Ascending aorta (tissue), 2 donors: ENCODE measurements at regions not wholly inside any gene's neighbourhood (a gene's known extent, or its start where the extent isn't known, plus 50 kb on each side); places are given as distances from the start of the nearest gene placed in this dataset.
"Not testable (repeated sequence)": the region's sequence is repeated elsewhere in the genome, so short reads cannot be mapped to it uniquely, and the experiment has no call there.

Source experiments
- DNase-seq, 2 donors: peaks; one replicate each; pipeline ENCODE4 v3.0.0-alpha.2; 2019; ENCODE audit warnings: low spot score in 2 of 2
- H3K27ac ChIP-seq, 2 donors: fragments of 200-600 bp; sonication (generic); one replicate each; pipeline ENCODE4 v1.5.1; 2016 to 2017; ENCODE audit warnings: mild to moderate bottlenecking in 1 of 2
- H3K27me3 ChIP-seq: fragments of 200-600 bp; sonication (generic); one replicate; pipeline ENCODE4 v1.5.1; 2017
- H3K36me3 ChIP-seq, 2 donors: fragments of 200-600 bp; sonication (generic); one replicate each; pipeline ENCODE4 v1.5.1; 2016
- H3K4me1 ChIP-seq, 2 donors: fragments of 200-600 bp; sonication (generic); one replicate each; pipeline ENCODE4 v1.5.1; 2016 to 2017; ENCODE audit warnings: mild to moderate bottlenecking in 1 of 2
- H3K4me3 ChIP-seq, 2 donors: fragments of 200-600 bp; sonication (generic); one replicate each; pipeline ENCODE4 v1.5.1; 2016 to 2017; ENCODE audit warnings: mild to moderate bottlenecking in 1 of 2
- H3K9me3 ChIP-seq, 2 donors: fragments of 200-600 bp; sonication (generic); one replicate each; pipeline ENCODE4 v1.5.1; 2016
- intact Hi-C: fragments of 100-400 bp; cut with DNase I; formaldehyde crosslinking; loops from one replicate; pipeline ENCODE4 v1.15.1; 2023
- TF ChIP-seq, protein P1 (sequence below), 3 experiments: fragments of 200-600 bp in 2 of 3; fragments of 450-650 bp in 1 of 3; sonication (generic) in 2 of 3; IDR thresholded peaks; one replicate each; pipeline ENCODE4 v1.5.1; 2016 to 2019; ENCODE audit warnings: antibody characterized with exemption in 3 of 3, mild to moderate bottlenecking in 1 of 3, moderate library complexity in 1 of 3

DNA sequence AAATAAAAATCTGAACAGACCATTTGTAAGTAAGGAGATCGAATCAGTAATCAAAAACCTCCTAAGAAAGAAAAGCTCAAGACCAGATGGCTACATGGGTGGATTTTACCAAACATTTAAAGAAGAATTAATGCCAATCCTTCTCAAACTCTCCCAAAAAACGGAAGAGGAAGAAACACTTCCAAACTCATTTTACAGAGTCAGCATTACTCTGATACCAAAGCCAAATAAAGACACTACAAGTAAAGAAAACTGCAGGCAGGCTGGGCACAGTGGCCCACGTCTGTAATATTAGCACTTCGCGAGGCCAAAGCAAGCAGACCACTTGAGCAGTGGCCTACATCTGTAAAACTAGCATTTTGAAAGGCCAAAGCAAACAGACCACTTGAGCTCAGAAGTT is 159.8 kb downstream of the DPY19L2 start:
- Histone ChIP-seq H3K27me3 (no peaks in the 10 kb centered on the region), H3K4me1 (no peaks in the 10 kb centered on the region), H3K9me3 (peaks cover 0 to 5% of the 10 kb centered on the region in 2 donors), H3K27ac (no peak overlapping the region), H3K4me3 (no peak overlapping the region), H3K36me3 (no peaks in the 10 kb centered on the region)
- intact Hi-C loops, result no loop called here
- TF ChIP-seq, protein P1, sequence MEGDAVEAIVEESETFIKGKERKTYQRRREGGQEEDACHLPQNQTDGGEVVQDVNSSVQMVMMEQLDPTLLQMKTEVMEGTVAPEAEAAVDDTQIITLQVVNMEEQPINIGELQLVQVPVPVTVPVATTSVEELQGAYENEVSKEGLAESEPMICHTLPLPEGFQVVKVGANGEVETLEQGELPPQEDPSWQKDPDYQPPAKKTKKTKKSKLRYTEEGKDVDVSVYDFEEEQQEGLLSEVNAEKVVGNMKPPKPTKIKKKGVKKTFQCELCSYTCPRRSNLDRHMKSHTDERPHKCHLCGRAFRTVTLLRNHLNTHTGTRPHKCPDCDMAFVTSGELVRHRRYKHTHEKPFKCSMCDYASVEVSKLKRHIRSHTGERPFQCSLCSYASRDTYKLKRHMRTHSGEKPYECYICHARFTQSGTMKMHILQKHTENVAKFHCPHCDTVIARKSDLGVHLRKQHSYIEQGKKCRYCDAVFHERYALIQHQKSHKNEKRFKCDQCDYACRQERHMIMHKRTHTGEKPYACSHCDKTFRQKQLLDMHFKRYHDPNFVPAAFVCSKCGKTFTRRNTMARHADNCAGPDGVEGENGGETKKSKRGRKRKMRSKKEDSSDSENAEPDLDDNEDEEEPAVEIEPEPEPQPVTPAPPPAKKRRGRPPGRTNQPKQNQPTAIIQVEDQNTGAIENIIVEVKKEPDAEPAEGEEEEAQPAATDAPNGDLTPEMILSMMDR (IDR thresholded peaks at IDR 0.05), result no peak
- no peak for DNase-seq

DNA sequence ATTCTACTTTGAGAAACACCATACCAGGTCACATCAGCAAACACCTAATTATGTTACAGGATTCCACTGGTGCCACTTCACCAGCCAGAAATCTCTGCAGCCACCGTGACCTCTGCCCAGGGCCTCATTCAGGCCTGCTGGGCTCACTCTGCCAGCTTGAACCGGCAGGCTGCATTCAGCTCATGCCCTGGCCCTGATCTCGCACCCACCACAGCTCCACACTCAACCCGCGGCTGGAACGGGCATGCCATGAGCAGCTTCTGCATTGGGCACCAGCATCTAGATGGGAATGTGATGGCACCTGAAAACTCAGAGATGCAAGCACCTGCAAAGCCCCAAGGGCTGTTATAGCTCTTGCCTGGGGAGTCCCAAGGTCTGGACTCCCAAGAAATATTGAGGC is 168.7 kb downstream of the DPY19L2 start:
- TF ChIP-seq, protein P1 (IDR thresholded peaks at IDR 0.05), result no peak
- no peak for DNase-seq
- no peak overlapping the region for H3K27ac ChIP-seq
- no peak overlapping the region for H3K4me3 ChIP-seq
- H3K9me3 ChIP-seq, result no peaks in the 10 kb centered on the region
- no peaks in the 10 kb centered on the region for H3K4me1 ChIP-seq
- H3K27me3 ChIP-seq, result no peaks in the 10 kb centered on the region
- intact Hi-C loops, result no loop called here
- H3K36me3 ChIP-seq, result no peaks in the 10 kb centered on the region

DNA sequence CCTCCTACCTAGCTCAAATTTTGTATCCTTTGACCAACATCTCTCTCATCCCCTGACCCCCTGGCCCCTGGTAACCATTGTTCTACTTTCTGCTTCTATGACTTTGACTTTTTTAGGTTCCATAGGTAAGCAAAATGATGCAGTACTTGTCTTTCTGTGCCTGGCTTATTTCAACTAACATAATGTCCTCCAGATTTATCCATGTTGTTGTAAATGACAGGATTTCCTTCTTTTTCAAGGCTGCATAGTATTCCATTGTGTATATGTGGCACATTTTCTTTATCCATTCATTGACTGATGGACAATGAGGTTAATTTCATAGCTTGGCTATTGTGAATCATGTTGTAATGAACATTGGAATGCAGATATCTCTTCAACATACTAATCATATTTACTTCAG is 170.1 kb downstream of the DPY19L2 start:
- intact Hi-C loops, result no loop called here

DNA sequence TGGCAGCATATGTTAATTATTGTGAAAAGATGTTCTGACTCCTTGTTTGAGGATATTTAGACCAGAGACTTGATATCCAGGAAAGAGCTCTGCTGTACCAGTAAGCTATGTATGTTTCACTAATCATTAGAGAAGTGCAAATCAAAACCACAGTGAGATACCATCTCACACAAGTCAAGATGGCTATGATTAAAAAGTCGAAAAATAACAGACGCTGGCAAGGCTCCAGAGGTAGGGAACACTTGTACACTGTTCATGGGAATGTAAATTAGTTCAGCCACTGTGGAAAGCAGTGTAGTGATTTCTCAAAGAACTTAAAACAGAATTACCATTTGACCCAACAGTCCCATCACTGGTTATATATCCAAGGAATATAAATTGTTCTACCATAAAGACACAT is 171.6 kb downstream of the DPY19L2 start:
- TF ChIP-seq, protein P1 (IDR thresholded peaks at IDR 0.05), result no peak
- intact Hi-C loops, result no loop called here
- no peaks in the 10 kb centered on the region for H3K4me1 ChIP-seq
- H3K27me3 ChIP-seq, result no peaks in the 10 kb centered on the region
- no peak for DNase-seq
- H3K36me3 ChIP-seq, result no peaks in the 10 kb centered on the region
- no peaks in the 10 kb centered on the region for H3K9me3 ChIP-seq
- no peak overlapping the region for H3K27ac ChIP-seq
- H3K4me3 ChIP-seq, result no peak overlapping the region

More for the DNA sequence above, 170.1 kb downstream of the DPY19L2 start:
- no peak for DNase-seq
- H3K27me3 ChIP-seq, result no peaks in the 10 kb centered on the region
- no peaks in the 10 kb centered on the region for H3K36me3 ChIP-seq
- H3K9me3 ChIP-seq, result no peaks in the 10 kb centered on the region
- TF ChIP-seq, protein P1 (IDR thresholded peaks at IDR 0.05), result no peak
- H3K4me1 ChIP-seq, result no peaks in the 10 kb centered on the region
- no peak overlapping the region for H3K27ac ChIP-seq
- H3K4me3 ChIP-seq, result no peak overlapping the region

DNA sequence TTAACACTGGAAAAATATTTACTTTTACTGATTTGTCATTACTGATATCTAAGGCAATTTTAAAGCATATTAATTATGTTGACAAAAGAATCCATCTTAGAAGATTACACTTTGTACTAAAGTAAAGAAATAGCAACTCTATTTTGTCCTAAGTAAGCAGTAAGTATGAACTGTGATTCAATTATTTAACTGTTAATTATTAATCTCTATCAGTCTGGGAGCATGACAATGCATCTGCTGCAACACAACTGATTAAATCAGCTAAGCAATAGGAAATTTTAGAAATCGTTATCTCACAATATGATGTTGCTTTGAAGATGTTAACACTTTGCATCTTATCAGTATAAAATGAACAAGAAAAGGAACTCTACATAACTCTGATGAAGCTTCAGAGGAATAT is 172.3 kb downstream of the DPY19L2 start:
- Histone ChIP-seq H3K27me3 (no peaks in the 10 kb centered on the region), H3K9me3 (no peaks in the 10 kb centered on the region), H3K27ac (no peak overlapping the region), H3K4me1 (no peaks in the 10 kb centered on the region), H3K36me3 (no peaks in the 10 kb centered on the region), H3K4me3 (no peak overlapping the region)
- no peak for DNase-seq
- intact Hi-C loops, result no loop called here
- TF ChIP-seq, protein P1 (IDR thresholded peaks at IDR 0.05), result no peak

DNA sequence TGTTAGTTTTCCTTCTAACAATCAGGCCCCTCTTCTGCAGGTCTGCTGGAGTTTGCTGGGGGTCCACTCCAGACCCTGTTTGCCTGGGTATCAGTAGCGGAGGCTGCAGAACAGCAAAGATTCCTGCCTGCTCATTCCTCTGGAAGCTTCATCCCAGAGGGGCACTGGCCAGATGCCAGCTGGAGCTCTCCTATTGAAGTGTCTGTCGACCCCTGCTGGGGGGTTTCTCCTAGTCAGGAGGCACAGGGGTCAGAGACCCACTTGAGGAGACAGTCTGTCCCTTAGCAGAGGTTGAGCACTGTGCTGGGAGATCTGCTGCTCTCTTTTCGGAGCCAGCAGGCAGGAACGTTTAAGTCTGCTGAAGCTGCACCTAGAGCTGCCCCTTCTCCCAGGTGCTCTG is 174.9 kb downstream of the DPY19L2 start:
- H3K27ac ChIP-seq, intact Hi-C loops, H3K36me3 ChIP-seq, H3K27me3 ChIP-seq, H3K4me3 ChIP-seq, H3K4me1 ChIP-seq, DNase-seq, H3K9me3 ChIP-seq: not testable (repeated sequence)
